ENCODE measurements at regions not wholly inside any gene's neighbourhood (a gene's known extent, or its start where the extent isn't known, plus 50 kb on each side); places are given as distances from the start of the nearest gene placed in this dataset.

DNA sequence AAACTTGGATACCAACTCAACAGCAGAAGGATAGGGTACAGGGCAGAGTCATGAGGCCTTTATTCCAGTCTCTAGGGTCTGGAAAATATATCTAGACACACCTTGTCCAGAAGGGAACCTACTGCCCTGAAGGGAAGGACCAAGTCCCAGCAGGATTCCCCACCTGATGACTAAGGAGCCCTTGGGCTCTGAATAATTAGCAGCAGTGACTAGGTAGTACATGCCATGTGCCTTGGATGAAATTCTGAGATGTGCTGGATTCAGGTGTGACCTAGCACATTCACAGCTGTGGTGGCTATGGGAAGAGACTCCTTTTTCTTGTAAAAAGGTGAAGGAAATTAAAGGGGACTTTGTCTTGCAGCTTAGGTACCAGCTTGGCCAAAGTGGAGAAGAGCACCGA lies 364.3 kb upstream of the PTCHD4 start:
- CTCF ChIA-PET, result interaction anchor here (1.5 to 2.2 kb wide), 3 partner anchors 290 to 688 kb away, joined by 8 to 21 read pairs (median 16); no protein-coding TSS in a partner anchor
- no peaks in the 10 kb centered on the region for H3K27me3 ChIP-seq (ENCODE audit: insufficient read depth, low read length)
- no peaks in the 10 kb centered on the region for H3K36me3 ChIP-seq (ENCODE audit: control insufficient read depth in 1 of 2, insufficient read depth in 2 of 2, low read length in 2 of 2)
- POLR2A ChIA-PET, result no interaction called here
- TF ChIP-seq RAD21 (IDR thresholded peaks at IDR 0.05; ENCODE audit: low read depth), result no peak
- TF ChIP-seq ELF1 (IDR thresholded peaks at IDR 0.05; ENCODE audit: borderline replicate concordance, low read depth), result no peak
- TF ChIP-seq ZFX (IDR thresholded peaks at IDR 0.05), result no peak
- no peak for TF ChIP-seq TCF7L2 (IDR thresholded peaks at IDR 0.05; ENCODE audit: borderline replicate concordance, extremely low read depth, insufficient read depth, insufficient read length)
- TF ChIP-seq EZH2phosphoT487 (IDR thresholded peaks at IDR 0.05; ENCODE audit: borderline replicate concordance), result no peak
- no peak for TF ChIP-seq POLR2A (IDR thresholded peaks at IDR 0.05; ENCODE audit: borderline replicate concordance, extremely low read depth, insufficient read depth, insufficient read length)
- no peak for TF ChIP-seq YY1 (IDR thresholded peaks at IDR 0.05; ENCODE audit: extremely low read depth, insufficient replicate concordance, low read depth, low read length)
- TF ChIP-seq, protein P1, sequence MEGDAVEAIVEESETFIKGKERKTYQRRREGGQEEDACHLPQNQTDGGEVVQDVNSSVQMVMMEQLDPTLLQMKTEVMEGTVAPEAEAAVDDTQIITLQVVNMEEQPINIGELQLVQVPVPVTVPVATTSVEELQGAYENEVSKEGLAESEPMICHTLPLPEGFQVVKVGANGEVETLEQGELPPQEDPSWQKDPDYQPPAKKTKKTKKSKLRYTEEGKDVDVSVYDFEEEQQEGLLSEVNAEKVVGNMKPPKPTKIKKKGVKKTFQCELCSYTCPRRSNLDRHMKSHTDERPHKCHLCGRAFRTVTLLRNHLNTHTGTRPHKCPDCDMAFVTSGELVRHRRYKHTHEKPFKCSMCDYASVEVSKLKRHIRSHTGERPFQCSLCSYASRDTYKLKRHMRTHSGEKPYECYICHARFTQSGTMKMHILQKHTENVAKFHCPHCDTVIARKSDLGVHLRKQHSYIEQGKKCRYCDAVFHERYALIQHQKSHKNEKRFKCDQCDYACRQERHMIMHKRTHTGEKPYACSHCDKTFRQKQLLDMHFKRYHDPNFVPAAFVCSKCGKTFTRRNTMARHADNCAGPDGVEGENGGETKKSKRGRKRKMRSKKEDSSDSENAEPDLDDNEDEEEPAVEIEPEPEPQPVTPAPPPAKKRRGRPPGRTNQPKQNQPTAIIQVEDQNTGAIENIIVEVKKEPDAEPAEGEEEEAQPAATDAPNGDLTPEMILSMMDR (IDR thresholded peaks at IDR 0.05 in 2 of 3, conservative IDR thresholded peaks at IDR 0.05 in 1 of 3; ENCODE audit: borderline replicate concordance in 1 of 3, insufficient read depth in 1 of 3, low read depth in 2 of 3, low read length in 2 of 3), result no peak
- TF ChIP-seq CBX3 (IDR thresholded peaks at IDR 0.05; ENCODE audit: low read depth), result no peak
- TF ChIP-seq, protein P2, sequence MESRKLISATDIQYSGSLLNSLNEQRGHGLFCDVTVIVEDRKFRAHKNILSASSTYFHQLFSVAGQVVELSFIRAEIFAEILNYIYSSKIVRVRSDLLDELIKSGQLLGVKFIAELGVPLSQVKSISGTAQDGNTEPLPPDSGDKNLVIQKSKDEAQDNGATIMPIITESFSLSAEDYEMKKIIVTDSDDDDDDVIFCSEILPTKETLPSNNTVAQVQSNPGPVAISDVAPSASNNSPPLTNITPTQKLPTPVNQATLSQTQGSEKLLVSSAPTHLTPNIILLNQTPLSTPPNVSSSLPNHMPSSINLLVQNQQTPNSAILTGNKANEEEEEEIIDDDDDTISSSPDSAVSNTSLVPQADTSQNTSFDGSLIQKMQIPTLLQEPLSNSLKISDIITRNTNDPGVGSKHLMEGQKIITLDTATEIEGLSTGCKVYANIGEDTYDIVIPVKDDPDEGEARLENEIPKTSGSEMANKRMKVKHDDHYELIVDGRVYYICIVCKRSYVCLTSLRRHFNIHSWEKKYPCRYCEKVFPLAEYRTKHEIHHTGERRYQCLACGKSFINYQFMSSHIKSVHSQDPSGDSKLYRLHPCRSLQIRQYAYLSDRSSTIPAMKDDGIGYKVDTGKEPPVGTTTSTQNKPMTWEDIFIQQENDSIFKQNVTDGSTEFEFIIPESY (IDR thresholded peaks at IDR 0.05; ENCODE audit: extremely low read depth, insufficient replicate concordance, low read length), result no peak
- no peak for TF ChIP-seq FOSL1 (IDR thresholded peaks at IDR 0.05; ENCODE audit: low read depth)
- no peak for TF ChIP-seq JUND (IDR thresholded peaks at IDR 0.05)
- no peak for TF ChIP-seq SP1 (IDR thresholded peaks at IDR 0.05; ENCODE audit: low read depth)
- no peak for TF ChIP-seq CEBPB (IDR thresholded peaks at IDR 0.05; ENCODE audit: low read depth)
- TF ChIP-seq, protein P3, sequence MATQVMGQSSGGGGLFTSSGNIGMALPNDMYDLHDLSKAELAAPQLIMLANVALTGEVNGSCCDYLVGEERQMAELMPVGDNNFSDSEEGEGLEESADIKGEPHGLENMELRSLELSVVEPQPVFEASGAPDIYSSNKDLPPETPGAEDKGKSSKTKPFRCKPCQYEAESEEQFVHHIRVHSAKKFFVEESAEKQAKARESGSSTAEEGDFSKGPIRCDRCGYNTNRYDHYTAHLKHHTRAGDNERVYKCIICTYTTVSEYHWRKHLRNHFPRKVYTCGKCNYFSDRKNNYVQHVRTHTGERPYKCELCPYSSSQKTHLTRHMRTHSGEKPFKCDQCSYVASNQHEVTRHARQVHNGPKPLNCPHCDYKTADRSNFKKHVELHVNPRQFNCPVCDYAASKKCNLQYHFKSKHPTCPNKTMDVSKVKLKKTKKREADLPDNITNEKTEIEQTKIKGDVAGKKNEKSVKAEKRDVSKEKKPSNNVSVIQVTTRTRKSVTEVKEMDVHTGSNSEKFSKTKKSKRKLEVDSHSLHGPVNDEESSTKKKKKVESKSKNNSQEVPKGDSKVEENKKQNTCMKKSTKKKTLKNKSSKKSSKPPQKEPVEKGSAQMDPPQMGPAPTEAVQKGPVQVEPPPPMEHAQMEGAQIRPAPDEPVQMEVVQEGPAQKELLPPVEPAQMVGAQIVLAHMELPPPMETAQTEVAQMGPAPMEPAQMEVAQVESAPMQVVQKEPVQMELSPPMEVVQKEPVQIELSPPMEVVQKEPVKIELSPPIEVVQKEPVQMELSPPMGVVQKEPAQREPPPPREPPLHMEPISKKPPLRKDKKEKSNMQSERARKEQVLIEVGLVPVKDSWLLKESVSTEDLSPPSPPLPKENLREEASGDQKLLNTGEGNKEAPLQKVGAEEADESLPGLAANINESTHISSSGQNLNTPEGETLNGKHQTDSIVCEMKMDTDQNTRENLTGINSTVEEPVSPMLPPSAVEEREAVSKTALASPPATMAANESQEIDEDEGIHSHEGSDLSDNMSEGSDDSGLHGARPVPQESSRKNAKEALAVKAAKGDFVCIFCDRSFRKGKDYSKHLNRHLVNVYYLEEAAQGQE (IDR thresholded peaks at IDR 0.05; ENCODE audit: low read depth), result no peak
- no peak for TF ChIP-seq EGR1 (IDR thresholded peaks at IDR 0.05; ENCODE audit: low read depth)
- H4K20me1 ChIP-seq (ENCODE audit: insufficient read depth), result no peaks in the 10 kb centered on the region
- no peak overlapping the region for H3K27ac ChIP-seq (ENCODE audit: low read depth, low read length)
- no peak overlapping the region for H2AFZ ChIP-seq (ENCODE audit: low read depth, low read length, poor library complexity, severe bottlenecking)
- RAD21 ChIA-PET (ENCODE audit: low non-redundant PET in 1 of 2, low total read pairs in 2 of 2, uncharacterized antibody in 2 of 2, unreplicated experiment in 2 of 2), result no interaction called here
- DNase-seq (ENCODE audit: low read depth, low spot score), result no peak
- intact Hi-C loops (cut with micrococcal nuclease), result no loop called here
- no peak overlapping the region for H3K4me2 ChIP-seq (ENCODE audit: low read length)
- H3K9me3 ChIP-seq (ENCODE audit: control insufficient read depth in 1 of 2, insufficient read depth in 1 of 2, low read depth in 1 of 2, low read length in 2 of 2), result no peaks in the 10 kb centered on the region
- H3K79me2 ChIP-seq (ENCODE audit: insufficient read depth, low read length), result no peaks in the 10 kb centered on the region
- ATAC-seq, result no peak
- H3K4me3 ChIP-seq (replicated peaks in 1 of 2; ENCODE audit: low read depth in 1 of 2, low read length in 2 of 2), result no peak overlapping the region
- no peaks in the 10 kb centered on the region for H3K4me1 ChIP-seq (ENCODE audit: control insufficient read depth in 1 of 2, insufficient read depth in 2 of 2, low read length in 2 of 2)
- no peak overlapping the region for H3K9ac ChIP-seq (ENCODE audit: low read length)
- 0 out of 2 replicates have a peak, but pooled peaks cover 3% of the 10 kb centered on the region for H3K9me2 ChIP-seq (ENCODE audit: insufficient read depth)
- no TSS peak for BruUV-seq (replicated peaks)
